Activated T-helper 17 cell treated with anti-CD3 and anti-CD28 coated beads, Interleukin-2, amount 50 U/mL, for 72 hours (primary cell): ENCODE measurements at regions not wholly inside any gene's neighbourhood (a gene's known extent, or its start where the extent isn't known, plus 50 kb on each side); places are given as distances from the start of the nearest gene placed in this dataset.
"Not testable (repeated sequence)": the region's sequence is repeated elsewhere in the genome, so short reads cannot be mapped to it uniquely, and the experiment has no call there.

ENCODE experiments used
- ATAC-seq: fragments of 150-1000 bp; cut with Tn5 transposase; replicated peaks from 2 replicates; pipeline ENCODE4 v1.10.0; 2021; ENCODE audit warnings: mild to moderate bottlenecking, moderate library complexity
- H3K27ac Mint-ChIP-seq: one replicate; pipeline ENCODE4 v1.8.0; 2022; ENCODE audit warnings: mixed read lengths
- H3K27me3 Mint-ChIP-seq: one replicate; pipeline ENCODE4 v1.8.0; 2022; ENCODE audit warnings: mixed read lengths
- H3K36me3 Mint-ChIP-seq: one replicate; pipeline ENCODE4 v1.8.0; 2022; ENCODE audit warnings: low read depth, mild to moderate bottlenecking, mixed read lengths
- H3K4me1 Mint-ChIP-seq: one replicate; pipeline ENCODE4 v1.8.0; 2022; ENCODE audit warnings: mixed read lengths
- H3K4me3 Mint-ChIP-seq: one replicate; pipeline ENCODE4 v1.8.0; 2022; ENCODE audit warnings: mild to moderate bottlenecking, mixed read lengths
- H3K9me3 Mint-ChIP-seq: one replicate; pipeline ENCODE4 v1.8.0; 2022; ENCODE audit warnings: mixed read lengths

DNA sequence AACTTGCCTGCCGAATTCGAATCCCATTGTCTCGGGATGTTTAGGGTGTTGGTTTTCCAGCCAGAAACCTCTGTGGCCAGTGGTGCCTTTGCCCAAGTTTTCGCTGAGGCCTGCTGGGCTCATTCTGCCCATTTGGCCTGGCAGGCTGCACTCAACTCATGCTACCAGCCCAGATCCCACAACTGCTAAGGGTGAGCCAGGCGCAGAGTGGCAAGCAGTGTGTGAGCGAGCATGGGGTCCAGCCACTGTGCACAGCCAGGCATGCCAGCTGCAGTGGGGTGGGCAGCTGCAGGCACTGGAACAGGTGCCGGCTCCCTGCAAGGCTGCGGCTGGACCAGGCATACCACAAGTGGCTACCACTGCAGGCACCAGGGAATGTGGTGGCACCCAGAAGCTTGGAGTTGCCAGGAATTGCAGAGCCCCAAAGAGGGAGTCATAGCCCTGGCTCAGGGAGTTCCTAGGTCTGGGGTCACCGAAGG is 151.4 kb upstream of the P2RY1 start:
- Mint-ChIP-seq H3K4me3 (no peak overlapping the region), H3K27ac (no peak overlapping the region), H3K36me3 (no peaks in the 10 kb centered on the region), H3K27me3 (peaks cover 8% of the 10 kb centered on the region), H3K4me1 (no peaks in the 10 kb centered on the region), H3K9me3 (peaks cover 4% of the 10 kb centered on the region)
- ATAC-seq, result no peak

DNA sequence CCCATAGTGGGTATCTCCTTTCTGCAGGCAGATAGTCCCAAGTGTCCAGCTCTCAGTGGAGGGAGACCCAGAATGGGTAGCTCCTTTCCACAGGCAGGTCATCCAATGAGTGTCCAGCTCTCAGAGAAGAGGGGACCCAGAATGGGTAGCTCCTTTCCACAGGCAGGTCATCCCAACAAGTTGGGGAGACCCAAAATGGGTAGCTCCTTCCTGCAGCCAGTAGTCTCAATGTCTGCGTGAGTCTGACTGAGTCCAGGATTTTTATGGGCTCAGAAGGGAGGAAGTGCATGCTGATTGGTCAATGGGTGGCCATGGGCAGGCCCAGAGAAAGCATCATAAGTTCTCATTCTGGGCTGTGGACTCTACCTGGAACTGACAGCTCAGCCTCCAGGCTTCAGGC is 150.7 kb upstream of the P2RY1 start:
- H3K27me3 Mint-ChIP-seq, result peaks cover 8% of the 10 kb centered on the region
- no peaks in the 10 kb centered on the region for H3K36me3 Mint-ChIP-seq
- no peak overlapping the region for H3K27ac Mint-ChIP-seq
- H3K4me3 Mint-ChIP-seq, result no peak overlapping the region
- H3K9me3 Mint-ChIP-seq, result peaks cover 4% of the 10 kb centered on the region
- H3K4me1 Mint-ChIP-seq, result no peaks in the 10 kb centered on the region
- no peak for ATAC-seq

DNA sequence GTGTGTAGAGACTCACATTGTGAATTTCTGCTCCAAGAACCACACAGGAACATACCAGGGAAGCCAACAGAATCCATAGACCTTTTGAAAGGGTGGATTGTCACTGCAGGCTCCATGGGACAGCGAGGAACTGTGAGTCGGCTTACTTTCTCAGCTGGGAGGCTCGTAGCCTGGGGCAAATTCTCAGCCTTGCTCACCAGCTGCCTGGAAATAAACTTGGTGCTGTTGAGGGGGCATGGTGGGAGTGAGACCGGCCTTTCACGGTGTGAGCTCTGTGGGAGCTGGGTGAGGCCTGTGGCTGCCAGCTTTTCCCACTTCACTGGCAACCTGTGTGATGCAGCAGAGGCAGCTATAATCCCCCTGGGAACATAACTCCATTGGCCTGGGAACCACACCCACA is 146.6 kb upstream of the P2RY1 start:
- Mint-ChIP-seq H3K4me3 (no peak overlapping the region), H3K27me3 (peaks cover 3% of the 10 kb centered on the region), H3K36me3 (no peaks in the 10 kb centered on the region), H3K9me3 (peaks cover 4% of the 10 kb centered on the region), H3K4me1 (no peaks in the 10 kb centered on the region), H3K27ac (no peak overlapping the region)
- ATAC-seq, result no peak

DNA sequence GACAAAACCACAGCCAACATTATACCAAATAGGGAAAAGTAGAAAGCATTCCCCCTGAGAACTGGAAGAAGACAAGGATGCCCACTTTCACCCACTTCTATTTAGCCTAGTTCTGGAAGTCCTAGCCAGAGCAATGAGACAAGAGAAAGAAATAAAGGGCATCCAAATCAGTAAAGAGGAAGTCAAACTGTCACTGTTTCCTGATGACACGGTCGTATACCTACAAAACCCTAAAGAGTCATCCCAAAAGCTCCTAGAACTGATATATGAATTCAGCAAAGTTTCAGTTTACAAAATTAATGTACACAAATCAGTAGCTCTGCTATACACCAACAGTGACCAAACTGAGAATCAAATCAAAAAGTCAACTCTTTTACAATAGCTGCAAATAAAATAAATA is 142.6 kb upstream of the P2RY1 start:
- H3K4me3 Mint-ChIP-seq, H3K4me1 Mint-ChIP-seq, ATAC-seq, H3K27ac Mint-ChIP-seq, H3K27me3 Mint-ChIP-seq, H3K36me3 Mint-ChIP-seq, H3K9me3 Mint-ChIP-seq: not testable (repeated sequence)

DNA sequence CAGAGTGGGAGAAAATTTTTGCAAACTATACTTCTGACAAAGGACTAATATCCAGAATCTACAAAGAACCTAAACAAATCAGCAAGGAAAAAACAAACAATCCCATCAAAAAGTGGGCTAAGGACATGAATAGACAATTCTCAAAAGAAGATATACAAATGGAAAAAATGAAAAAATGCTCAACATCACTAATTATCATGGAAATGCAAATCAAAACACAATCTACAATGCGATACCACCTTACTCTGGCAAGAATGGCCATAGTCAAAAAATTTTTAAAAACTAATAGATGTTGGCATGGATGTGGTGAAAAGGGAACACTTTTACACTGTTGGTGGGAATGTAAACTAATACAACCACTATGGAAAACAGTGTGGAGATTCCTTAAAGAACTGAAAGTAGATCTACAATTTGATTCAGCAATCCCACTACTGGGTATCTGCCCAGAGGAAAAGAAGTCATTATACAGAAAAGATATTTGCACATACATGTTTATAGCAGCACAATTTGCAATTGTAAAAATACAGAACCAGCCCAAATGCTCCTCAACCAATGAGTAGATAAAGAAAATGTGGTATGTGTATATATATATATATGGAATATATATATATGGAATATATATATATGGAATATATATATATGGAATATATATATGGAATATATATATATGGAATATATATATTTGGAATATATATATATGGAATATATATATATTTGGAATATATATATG is 141.2 kb upstream of the P2RY1 start:
- H3K36me3 Mint-ChIP-seq, H3K9me3 Mint-ChIP-seq, H3K4me1 Mint-ChIP-seq, ATAC-seq, H3K4me3 Mint-ChIP-seq, H3K27ac Mint-ChIP-seq, H3K27me3 Mint-ChIP-seq: not testable (repeated sequence)

DNA sequence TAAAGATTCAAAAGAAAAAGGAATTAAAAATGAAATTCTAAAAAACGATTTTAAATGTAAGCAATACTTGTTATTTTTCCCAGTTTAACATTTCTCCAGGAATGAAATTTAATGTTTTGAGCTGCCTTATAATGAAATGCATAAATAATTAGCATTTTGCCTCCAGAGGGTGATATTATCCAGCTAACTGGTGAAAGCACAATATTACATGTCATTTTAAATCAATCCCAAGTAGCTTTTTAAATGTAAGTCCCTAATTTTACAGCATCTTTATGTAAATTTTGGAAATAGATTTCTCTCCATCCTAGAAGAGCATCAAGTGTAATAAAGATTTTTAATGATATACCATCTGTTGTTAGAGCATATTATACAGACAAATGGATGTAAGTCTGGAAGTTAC is 139.1 kb upstream of the P2RY1 start:
- no peaks in the 10 kb centered on the region for H3K4me1 Mint-ChIP-seq
- H3K4me3 Mint-ChIP-seq, result no peak overlapping the region
- H3K27me3 Mint-ChIP-seq, result no peaks in the 10 kb centered on the region
- no peak for ATAC-seq
- H3K9me3 Mint-ChIP-seq, result no peaks in the 10 kb centered on the region
- H3K36me3 Mint-ChIP-seq, result no peaks in the 10 kb centered on the region
- no peak overlapping the region for H3K27ac Mint-ChIP-seq

DNA sequence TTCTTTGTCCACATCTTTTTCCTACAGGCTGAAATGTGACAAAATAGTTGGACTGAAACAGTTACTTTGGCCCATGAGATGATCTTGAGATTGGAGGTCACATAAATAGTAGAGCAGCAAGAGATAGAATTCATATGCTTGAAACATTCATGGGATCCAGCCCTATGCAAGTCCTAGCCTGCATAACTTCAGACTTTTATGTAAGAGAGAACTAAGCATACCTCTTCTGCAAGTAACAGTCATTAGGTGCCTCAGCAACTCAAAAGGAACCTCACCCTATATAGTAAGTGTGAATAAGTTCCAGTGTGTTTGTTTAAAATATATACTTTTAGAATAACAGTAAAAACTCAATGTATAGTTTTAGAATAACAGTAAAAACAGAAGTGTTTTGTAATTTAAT is 138.0 kb upstream of the P2RY1 start:
- Mint-ChIP-seq H3K4me1 (no peaks in the 10 kb centered on the region), H3K9me3 (no peaks in the 10 kb centered on the region), H3K36me3 (no peaks in the 10 kb centered on the region), H3K27ac (no peak overlapping the region), H3K4me3 (no peak overlapping the region), H3K27me3 (no peaks in the 10 kb centered on the region)
- ATAC-seq, result no peak

DNA sequence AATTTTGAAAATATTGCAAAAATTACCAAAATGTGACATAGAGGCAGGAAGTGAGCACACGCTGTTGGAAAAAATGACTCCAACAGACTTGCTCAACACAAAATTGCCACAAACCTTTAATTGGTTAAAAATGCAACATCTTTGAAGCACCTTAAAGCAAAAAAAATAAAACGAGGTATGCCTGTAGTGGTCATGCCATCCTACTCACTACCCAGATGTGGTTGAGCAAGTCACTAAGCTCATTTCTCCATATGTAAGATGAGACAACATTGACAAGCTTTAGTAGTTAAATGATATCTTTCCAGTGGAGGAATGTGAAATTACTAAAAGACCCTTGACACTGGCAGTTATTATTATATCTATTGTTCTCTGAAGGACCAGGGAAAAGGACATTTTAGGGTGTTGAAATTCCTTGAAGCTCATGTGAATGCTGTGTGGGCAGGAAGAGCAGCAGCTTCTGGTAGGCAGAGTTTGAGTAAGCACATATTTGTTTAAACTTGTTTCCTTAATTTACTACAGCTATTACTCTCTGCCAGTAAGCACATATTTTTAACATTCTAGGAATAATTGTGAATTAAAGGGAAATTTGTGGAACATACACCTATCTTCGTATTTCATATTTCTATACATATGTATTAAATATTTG is 131.6 kb upstream of the P2RY1 start:
- no peaks in the 10 kb centered on the region for H3K36me3 Mint-ChIP-seq
- no peak for ATAC-seq

DNA sequence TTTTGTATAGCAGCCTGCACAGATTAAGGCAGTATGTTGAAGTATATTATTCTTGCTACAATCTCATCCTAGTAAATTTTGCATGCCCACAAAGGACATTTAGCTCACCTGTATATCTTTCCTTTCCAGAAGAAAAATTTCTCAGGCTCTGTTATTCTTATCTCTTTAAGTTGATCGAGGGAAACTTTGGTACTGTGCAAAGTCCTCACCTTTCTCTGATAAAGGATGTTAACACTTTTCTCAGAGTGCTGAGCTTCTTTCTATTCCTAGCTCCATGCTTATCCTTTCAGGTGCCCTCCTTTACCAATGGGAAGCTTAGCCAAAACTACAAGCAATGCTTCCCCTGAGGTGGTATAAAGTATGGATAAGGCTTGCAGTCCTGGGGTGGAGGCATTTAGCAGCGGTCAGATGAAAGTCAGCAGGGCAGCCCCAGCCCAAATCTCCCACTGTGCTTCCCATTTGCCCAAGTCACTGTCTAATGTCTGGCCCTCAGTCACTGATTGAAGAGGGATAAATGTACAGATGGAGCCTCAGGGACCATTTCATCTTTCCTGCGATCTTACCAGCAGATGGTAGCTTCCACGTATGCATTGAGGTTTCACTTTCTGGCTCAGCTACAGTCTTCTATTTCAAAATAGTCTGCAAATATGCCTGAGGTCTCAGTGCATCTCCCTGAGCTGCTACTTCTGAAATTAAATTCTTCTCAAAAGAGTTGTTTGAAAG is 127.8 kb upstream of the P2RY1 start:
- Mint-ChIP-seq H3K27me3 (peaks cover 4% of the 10 kb centered on the region), H3K27ac (no peak overlapping the region), H3K4me3 (no peak overlapping the region), H3K9me3 (no peaks in the 10 kb centered on the region), H3K36me3 (no peaks in the 10 kb centered on the region), H3K4me1 (no peaks in the 10 kb centered on the region)
- no peak for ATAC-seq

More for the DNA sequence above, 131.6 kb upstream of the P2RY1 start:
- H3K27ac Mint-ChIP-seq, result no peak overlapping the region
- no peaks in the 10 kb centered on the region for H3K9me3 Mint-ChIP-seq
- peaks cover 4% of the 10 kb centered on the region for H3K27me3 Mint-ChIP-seq
- H3K4me3 Mint-ChIP-seq, result no peak overlapping the region
- H3K4me1 Mint-ChIP-seq, result no peaks in the 10 kb centered on the region

DNA sequence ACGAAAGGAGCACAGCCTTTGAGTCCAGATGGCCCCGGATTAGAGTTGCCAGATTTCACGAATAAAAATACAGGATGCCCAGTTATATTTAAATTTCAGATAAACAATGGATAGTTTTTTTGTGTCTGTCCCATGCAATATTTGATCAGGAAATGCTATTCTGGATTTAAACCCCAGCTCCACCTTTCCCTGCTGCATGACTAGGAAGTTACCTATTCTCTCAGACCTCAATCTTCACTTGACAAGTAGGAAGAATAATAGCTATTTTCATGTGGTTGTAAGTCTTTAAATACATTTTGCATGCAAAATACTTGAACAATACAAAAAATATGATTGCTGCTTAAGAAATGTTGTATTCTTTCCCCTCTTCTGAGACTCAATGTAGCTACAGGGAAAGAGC is 125.3 kb upstream of the P2RY1 start:
- Mint-ChIP-seq H3K9me3 (no peaks in the 10 kb centered on the region), H3K4me3 (no peak overlapping the region)

DNA sequence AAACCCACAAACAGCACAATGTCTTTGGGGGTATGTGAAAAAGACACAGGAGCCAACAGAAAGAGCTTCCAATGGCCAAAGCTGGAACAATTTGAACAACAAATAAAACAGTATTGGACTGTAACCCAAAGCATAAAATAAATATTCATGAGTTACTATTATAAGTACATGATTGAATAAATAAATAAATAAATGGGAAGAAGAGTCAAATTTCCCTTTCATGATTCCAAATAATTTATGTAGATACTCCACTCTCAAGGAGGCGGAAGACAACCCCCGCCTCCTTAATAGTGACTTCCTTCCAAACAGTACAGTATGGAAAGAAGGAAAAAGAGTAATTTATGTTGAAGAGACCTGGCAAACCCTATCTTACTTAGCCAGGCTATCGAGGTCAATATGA is 124.4 kb upstream of the P2RY1 start:
- Mint-ChIP-seq H3K4me3 (no peak overlapping the region), H3K4me1 (no peaks in the 10 kb centered on the region), H3K36me3 (no peaks in the 10 kb centered on the region), H3K27ac (no peak overlapping the region), H3K27me3 (peaks cover 4% of the 10 kb centered on the region), H3K9me3 (no peaks in the 10 kb centered on the region)
- no peak for ATAC-seq

More for the DNA sequence above, 125.3 kb upstream of the P2RY1 start:
- Mint-ChIP-seq H3K27me3 (peaks cover 4% of the 10 kb centered on the region), H3K36me3 (no peaks in the 10 kb centered on the region), H3K4me1 (no peaks in the 10 kb centered on the region), H3K27ac (no peak overlapping the region)
- ATAC-seq, result no peak

DNA sequence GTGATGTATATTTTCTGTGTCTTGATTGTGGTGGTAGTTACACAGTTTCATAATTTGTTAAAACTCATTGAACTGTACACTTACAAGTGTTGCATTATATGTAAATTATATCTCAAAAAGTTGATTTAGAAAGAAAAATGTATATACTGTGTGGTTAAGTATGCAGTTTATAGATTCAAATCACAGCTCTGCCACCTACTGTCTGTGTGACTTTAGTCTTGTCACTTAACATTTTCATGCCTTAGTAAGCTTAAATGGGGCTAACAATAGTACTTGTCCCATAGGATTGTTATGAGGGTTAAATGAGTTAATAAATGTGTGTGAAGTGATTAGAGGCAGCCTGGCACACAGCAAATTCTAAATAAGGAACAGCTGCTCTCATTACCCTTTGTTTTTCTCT is 120.9 kb upstream of the P2RY1 start:
- H3K27me3 Mint-ChIP-seq, result no peaks in the 10 kb centered on the region
- ATAC-seq, result no peak
- no peaks in the 10 kb centered on the region for H3K36me3 Mint-ChIP-seq
- H3K4me1 Mint-ChIP-seq, result no peaks in the 10 kb centered on the region
- H3K4me3 Mint-ChIP-seq, result no peak overlapping the region
- H3K9me3 Mint-ChIP-seq, result no peaks in the 10 kb centered on the region
- H3K27ac Mint-ChIP-seq, result no peak overlapping the region

DNA sequence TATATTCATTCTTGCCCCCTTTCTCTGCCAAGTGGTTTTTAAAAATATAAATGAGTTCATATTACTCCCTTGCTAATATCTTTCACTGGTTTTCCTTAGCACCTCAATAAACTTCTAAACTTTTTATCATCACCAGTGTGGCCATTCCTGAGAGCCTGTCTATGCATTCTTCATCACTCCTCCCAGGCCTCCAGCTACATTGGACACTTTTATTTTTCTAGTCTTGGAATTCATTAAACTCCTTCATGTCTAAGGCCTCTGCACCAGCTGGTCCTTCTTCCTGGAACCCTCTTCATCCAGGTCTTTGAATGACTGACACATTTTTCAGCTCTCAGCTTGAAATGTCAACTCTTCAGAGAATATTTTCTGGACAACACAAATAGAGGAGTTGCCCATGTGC is 120.4 kb upstream of the P2RY1 start:
- no peak overlapping the region for H3K27ac Mint-ChIP-seq
- ATAC-seq, result no peak
- H3K27me3 Mint-ChIP-seq, result no peaks in the 10 kb centered on the region
- no peaks in the 10 kb centered on the region for H3K4me1 Mint-ChIP-seq
- H3K4me3 Mint-ChIP-seq, result no peak overlapping the region
- no peaks in the 10 kb centered on the region for H3K9me3 Mint-ChIP-seq
- no peaks in the 10 kb centered on the region for H3K36me3 Mint-ChIP-seq

DNA sequence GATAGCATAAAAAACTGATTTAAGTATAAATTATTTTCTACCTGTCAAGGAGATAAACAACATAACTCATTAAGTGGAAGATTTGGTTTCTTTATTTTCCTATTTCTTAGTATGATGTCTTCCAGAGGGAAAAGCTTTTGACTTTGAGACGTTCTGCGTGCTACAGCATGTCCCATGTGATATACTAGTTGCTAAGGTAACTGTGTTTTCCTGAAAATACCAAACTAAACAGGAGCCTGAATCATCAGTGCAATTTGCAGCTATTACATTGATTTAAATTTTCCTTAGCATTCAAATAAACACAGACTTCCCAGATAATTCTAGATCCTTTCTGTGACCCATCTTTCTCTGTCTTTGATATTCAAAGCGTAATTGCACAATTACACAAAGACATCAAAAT is 117.7 kb upstream of the P2RY1 start:
- peaks cover 4% of the 10 kb centered on the region for H3K27me3 Mint-ChIP-seq
- H3K4me3 Mint-ChIP-seq, result no peak overlapping the region
- no peaks in the 10 kb centered on the region for H3K36me3 Mint-ChIP-seq
- ATAC-seq, result no peak
- no peaks in the 10 kb centered on the region for H3K9me3 Mint-ChIP-seq
- H3K27ac Mint-ChIP-seq, result no peak overlapping the region
- no peaks in the 10 kb centered on the region for H3K4me1 Mint-ChIP-seq

DNA sequence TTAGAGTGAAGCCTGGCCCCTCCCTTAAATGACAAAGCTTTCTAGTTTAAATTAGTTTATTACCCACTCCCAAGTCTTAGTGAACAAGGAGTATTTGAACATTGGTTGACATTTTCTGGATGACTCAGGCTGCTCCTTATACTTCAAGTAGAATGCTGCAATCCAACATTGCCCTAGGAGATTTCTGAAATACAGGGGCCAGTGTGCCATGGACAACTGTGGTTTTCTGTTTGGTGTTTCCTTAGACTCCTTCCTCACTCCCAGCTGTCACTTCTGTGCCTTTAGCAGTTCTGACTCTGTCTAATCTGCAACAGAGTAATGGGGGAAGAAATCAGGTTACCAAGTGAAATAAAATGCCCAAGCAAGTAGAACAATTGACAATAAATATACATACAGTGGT is 116.1 kb upstream of the P2RY1 start:
- peaks cover 4% of the 10 kb centered on the region for H3K27me3 Mint-ChIP-seq
- ATAC-seq, result no peak
- no peaks in the 10 kb centered on the region for H3K9me3 Mint-ChIP-seq
- H3K36me3 Mint-ChIP-seq, result no peaks in the 10 kb centered on the region
- no peak overlapping the region for H3K27ac Mint-ChIP-seq
- H3K4me3 Mint-ChIP-seq, result no peak overlapping the region
- H3K4me1 Mint-ChIP-seq, result no peaks in the 10 kb centered on the region
